NCI-H1417 treated with DMSO at 0.1 percent for 48 hours (cell line): ENCODE measurements at regions not wholly inside any gene's neighbourhood (a gene's known extent, or its start where the extent isn't known, plus 50 kb on each side); places are given as distances from the start of the nearest gene placed in this dataset.
"Not testable (repeated sequence)": the region's sequence is repeated elsewhere in the genome, so short reads cannot be mapped to it uniquely, and the experiment has no call there.

ENCODE experiments used
- DNase-seq: peaks from one replicate; lab custom pipeline; 2025; lab: John Stamatoyannopoulos, UW

GRCh38 chr10:109663122-109663521 lies 260.2 kb downstream of the XPNPEP1 start:
- no peak for DNase-seq

GRCh38 chr10:109652612-109653011 lies 270.7 kb downstream of the XPNPEP1 start:
- DNase-seq: not testable (repeated sequence)

DNA sequence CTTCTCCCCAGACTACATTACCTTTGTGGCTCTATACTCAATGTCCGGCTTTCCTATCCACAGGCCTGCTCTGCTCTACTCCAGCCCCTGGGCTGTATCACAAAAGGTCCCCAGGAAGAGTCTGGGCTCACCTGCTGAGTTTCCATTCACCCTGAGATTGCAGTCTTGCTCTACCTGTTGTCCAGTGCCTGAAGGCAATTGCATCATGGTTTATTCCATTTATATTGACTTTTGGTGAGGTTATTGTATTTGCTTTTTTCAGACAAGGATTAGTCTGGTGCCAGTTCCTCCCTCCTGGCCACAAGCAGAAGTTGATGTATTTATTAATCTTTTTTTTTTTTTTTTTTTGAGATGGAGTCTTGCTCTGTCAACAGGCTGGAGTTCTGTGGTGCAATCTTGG lies 273.1 kb downstream of the XPNPEP1 start:
- no peak for DNase-seq

- no peak for DNase-seq
Measured at GRCh38 chr10:109647627-109648026, 275.7 kb downstream of the XPNPEP1 start.

- DNase-seq: no peak
Measured at GRCh38 chr10:109633846-109634245, 289.5 kb downstream of the XPNPEP1 start.

DNA sequence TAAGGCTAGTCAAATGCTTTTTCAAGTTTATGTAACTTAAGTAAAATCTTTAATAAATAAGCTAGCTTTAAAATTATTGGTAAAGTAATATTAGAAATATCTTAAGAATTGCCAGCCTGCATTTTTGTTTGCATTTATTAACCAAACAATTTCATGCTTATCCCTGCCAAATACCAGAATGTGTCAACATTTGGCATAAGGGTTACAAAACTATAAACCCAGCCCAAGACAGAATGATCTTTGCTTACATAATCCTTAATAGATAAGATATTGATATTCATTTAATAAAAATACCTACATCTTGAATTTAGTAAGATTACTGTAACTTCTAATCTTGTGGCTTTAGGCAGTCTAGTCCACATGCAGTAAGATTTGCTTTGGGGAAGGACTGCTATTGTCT lies 290.3 kb downstream of the XPNPEP1 start:
- DNase-seq: not testable (repeated sequence)

GRCh38 chr10:109624939-109625338 lies 298.4 kb downstream of the XPNPEP1 start:
- DNase-seq: no peak

DNA sequence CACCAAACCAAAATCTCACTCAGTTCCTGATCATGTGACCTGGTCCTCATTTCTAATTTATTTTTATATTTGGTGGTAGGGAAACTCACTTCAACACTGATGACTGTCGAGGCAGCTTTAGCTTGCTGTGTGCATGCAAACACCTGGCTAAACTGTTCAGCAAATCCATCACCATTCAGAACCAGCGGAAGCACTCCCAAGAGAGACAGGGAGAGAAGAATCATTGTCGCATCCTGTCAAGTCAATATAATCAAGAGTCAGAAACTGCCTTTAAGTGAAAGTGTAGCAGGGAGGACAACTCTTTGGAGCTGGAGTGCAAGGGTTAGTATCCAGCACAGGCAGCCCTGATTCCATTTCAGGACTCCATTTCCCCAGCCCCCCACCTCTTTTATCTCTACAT lies 300.7 kb downstream of the XPNPEP1 start:
- DNase-seq: no peak

DNA sequence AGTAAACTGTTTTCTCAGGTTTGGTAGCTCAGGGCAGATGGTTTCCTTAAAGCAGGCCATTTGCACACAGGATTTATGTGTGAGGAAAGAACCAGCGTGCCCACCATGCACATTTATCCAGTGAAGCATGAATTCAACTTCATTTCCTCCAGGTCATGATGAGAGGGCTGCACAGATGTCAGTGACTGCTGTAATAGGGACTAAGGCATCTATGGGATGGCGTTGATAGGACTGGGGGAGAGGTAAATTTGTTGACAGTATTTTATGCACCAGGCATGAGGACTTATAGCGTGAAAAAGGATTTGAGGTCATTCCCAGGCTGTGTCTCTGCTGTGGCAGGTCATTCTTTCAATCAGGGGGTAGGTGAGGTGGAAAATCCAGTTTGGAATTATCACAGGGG lies 302.9 kb downstream of the XPNPEP1 start:
- no peak for DNase-seq

- no peak for DNase-seq
Measured at GRCh38 chr10:109619914-109620313, 303.4 kb downstream of the XPNPEP1 start.

DNA sequence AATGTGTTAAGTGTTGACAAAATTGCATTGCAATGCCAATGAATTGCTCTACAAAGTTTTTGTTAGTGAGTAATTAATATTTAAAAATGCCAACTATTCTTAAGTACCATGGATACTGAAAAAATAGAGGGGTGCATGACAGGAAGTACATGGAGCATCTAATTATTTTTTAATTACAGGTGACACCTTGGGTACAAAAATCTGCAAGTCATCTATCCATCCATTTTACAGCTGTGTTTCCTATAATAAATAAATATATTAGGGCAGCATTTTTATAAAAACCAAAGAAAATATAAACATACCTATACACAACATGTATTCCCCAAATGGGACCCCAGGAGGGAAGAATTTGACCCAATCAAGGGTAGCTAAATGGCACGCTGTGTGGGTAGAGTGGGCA lies 304.6 kb downstream of the XPNPEP1 start:
- DNase-seq: no peak

DNA sequence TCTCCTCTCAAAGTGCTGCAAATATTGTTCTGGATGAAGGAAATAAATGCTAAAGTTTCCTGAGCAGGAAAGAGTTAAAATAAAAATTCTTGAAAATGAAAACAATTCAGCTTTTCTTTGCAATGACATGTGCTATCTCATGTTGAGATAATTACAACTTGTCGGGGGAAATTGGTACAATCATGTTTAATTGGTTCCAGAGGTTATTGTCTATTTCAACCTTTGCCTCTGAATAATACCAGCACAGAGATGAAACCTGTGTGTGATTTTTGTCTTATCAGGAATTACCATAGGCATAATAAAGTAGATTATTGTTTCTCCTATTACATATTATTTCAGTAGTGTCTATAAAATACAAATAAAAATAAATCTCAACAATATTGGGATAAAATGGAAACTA lies 305.0 kb downstream of the XPNPEP1 start:
- DNase-seq: no peak

DNA sequence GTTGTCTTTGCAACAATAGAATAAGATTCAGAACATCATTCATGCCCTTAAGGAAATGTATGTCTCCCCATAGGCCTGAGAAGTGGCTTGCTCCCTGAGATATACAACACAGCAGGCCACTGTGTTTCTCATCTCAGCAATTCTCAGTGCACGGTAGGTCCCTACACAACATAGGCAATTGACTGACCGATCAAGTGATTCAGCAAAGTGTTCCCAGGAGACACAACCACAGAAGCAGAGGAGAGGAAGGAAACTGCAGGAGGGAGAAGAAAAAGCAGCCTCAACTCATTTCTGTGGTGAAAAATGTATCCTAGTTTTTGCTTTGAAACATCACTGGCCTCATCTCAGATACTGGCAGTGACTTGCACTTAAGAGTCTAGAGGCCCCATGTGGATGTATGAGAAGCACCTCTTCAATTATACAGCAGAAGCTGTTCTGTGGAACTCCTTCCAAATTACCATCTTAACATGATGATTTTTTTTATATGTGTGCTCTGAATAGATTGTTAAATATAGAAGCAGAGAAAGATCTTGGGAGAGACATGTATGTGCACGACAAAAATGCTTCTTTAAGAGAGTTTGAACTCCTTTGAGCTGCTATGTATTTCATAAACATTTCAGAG lies 306.8 kb downstream of the XPNPEP1 start:
- no peak for DNase-seq

GRCh38 chr10:109595356-109595755 lies 328.0 kb downstream of the XPNPEP1 start:
- DNase-seq: not testable (repeated sequence)

DNA sequence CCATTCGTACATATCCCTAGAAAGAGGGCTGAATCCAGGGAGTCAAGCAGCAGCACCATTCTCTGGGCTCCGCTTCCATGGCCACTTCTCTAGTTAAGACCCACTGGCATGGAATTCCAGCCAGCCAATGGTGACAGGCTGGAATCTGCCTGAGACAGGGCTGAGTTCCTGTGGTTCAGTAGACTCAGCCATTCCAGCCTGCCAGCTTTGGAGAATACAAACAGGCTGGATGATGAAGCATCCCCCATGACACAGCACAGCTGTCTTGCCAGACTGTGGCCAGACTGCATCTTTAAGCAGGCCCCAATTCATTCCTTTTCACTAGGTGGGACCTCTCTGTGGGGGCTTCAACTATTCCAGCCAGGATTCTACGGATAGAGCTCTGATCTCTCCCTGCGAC lies 329.6 kb downstream of the XPNPEP1 start:
- no peak for DNase-seq

DNA sequence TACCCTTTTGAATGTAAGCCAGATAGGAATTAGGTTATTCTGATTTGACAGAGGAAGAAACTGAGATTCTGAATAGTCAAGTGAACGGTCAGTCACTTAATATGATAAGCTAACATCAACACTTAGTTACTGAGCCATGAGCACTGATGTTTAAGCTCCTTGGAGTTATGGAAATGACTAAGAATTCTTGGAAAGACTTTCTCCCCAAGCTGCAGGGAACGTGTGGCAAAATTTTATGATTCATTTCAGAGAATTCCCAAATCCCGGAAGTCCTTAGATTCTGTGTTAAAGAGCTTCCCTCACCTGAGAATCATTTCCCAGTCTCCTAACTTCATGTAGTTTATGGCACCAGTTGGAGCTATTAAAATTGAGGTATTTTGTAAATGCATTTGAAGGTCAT lies 330.9 kb downstream of the XPNPEP1 start:
- no peak for DNase-seq

- DNase-seq: no peak
Measured at GRCh38 chr10:109591601-109592000, 331.7 kb downstream of the XPNPEP1 start.

GRCh38 chr10:109588259-109588658 lies 335.1 kb downstream of the XPNPEP1 start:
- DNase-seq: no peak

DNA sequence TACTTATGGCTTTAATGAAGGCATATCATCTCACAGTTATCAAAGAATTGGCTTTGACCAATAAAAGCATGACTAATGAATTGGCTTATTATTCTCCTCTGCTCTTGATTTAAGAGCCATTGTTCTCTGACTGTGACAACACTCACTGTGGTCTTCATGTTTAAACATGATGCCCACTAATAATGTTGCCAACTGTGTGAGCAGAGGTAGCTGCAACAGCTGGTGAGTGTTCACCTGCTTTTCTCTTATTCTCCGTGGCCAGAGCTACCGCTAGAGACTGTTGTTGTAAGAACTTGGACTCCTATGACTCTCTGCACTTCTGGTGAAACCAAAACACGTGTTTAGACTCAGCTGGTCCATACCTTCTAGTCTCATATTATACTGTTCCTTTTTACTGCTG lies 335.9 kb downstream of the XPNPEP1 start:
- DNase-seq: peak; percentile 73

GRCh38 chr10:109556399-109556798 lies 366.9 kb downstream of the XPNPEP1 start:
- no peak for DNase-seq

GRCh38 chr10:109542050-109542603 lies 381.2 kb downstream of the XPNPEP1 start:
- not testable (repeated sequence) for DNase-seq

DNA sequence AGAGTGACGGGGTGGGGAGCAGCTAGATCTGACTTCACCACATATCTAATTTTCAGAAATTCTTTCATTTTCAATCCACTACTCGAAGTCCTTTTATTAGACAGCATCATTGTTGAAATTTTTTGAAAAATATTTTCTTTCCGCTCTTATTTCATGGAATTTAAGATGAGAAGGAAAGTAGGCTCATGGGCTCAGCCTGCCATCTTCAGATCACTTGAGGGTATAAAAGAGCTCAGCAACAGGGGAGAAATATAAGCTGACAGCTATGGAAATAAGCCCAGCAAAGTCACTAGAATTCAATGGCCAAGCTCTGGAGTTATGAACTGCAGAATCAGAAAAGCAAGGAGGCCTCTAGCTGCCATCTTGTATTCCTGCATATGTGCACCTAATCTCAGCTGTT lies 389.1 kb downstream of the XPNPEP1 start:
- DNase-seq: no peak

- no peak for DNase-seq
Measured at GRCh38 chr10:109529258-109529657, 394.1 kb downstream of the XPNPEP1 start.

DNA sequence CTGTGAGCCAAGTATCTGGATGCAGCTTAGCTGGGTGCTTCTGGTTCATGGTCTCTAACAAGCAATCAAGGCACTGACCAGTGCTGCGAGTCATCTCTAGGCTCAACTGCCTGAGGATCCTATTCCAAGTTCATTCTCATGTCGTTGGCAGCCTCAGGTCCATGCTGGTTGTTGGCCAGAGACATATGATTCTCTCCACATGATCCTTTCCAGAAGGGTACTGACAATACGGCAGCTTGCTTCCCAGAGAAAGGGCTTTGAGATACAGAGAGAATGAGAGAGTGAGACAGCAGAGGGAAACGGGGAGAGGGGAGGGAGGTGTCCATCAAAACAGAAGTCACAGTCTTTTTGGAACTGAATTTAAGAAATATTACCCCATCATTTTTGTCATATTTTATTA lies 405.6 kb downstream of the XPNPEP1 start:
- DNase-seq: no peak
